ENCODE measurements at regions not wholly inside any gene's neighbourhood (a gene's known extent, or its start where the extent isn't known, plus 50 kb on each side); places are given as distances from the start of the nearest gene placed in this dataset.

GRCh38 chr6:80480421-80481157 lies 374.1 kb downstream of the BCKDHB start:
- H3K27me3 ChIP-seq (ENCODE audit: control insufficient read depth in 1 of 2, insufficient read depth in 2 of 2, low read length in 2 of 2), result no peaks in the 10 kb centered on the region
- no peaks in the 10 kb centered on the region for H3K36me3 ChIP-seq (ENCODE audit: control insufficient read depth in 2 of 2, insufficient read depth in 2 of 2, low read length in 2 of 2)
- H3K9me3 ChIP-seq (ENCODE audit: control insufficient read depth in 2 of 2, low read length in 2 of 2), result no peaks in the 10 kb centered on the region
- H3K27ac ChIP-seq (ENCODE audit: low read length), result no peak overlapping the region
- H3K4me1 ChIP-seq (ENCODE audit: control insufficient read depth, insufficient read depth, low read length), result no peaks in the 10 kb centered on the region
- H3K4me3 ChIP-seq (ENCODE audit: low read length in 2 of 2), result no peak overlapping the region
- H3K9ac ChIP-seq (ENCODE audit: low read length in 2 of 2), result no peak overlapping the region

GRCh38 chr6:80478030-80478429 lies 371.6 kb downstream of the BCKDHB start:
- no peak overlapping the region for H3K27ac ChIP-seq (ENCODE audit: low read length)
- H3K9me3 ChIP-seq (ENCODE audit: control insufficient read depth in 2 of 2, low read length in 2 of 2), result no peaks in the 10 kb centered on the region
- H3K36me3 ChIP-seq (ENCODE audit: control insufficient read depth in 2 of 2, insufficient read depth in 2 of 2, low read length in 2 of 2), result no peaks in the 10 kb centered on the region
- H3K4me3 ChIP-seq (ENCODE audit: low read length in 2 of 2), result no peak overlapping the region
- H3K9ac ChIP-seq (ENCODE audit: low read length in 2 of 2), result no peak overlapping the region
- H3K27me3 ChIP-seq (ENCODE audit: control insufficient read depth in 1 of 2, insufficient read depth in 2 of 2, low read length in 2 of 2), result no peaks in the 10 kb centered on the region
- no peaks in the 10 kb centered on the region for H3K4me1 ChIP-seq (ENCODE audit: control insufficient read depth, insufficient read depth, low read length)

GRCh38 chr6:80477591-80477990 lies 371.1 kb downstream of the BCKDHB start:
- no peaks in the 10 kb centered on the region for H3K36me3 ChIP-seq (ENCODE audit: control insufficient read depth in 2 of 2, insufficient read depth in 2 of 2, low read length in 2 of 2)
- no peaks in the 10 kb centered on the region for H3K27me3 ChIP-seq (ENCODE audit: control insufficient read depth in 1 of 2, insufficient read depth in 2 of 2, low read length in 2 of 2)
- no peak overlapping the region for H3K4me3 ChIP-seq (ENCODE audit: low read length in 2 of 2)
- H3K9me3 ChIP-seq (ENCODE audit: control insufficient read depth in 2 of 2, low read length in 2 of 2), result no peaks in the 10 kb centered on the region
- H3K4me1 ChIP-seq (ENCODE audit: control insufficient read depth, insufficient read depth, low read length), result no peaks in the 10 kb centered on the region
- no peak overlapping the region for H3K9ac ChIP-seq (ENCODE audit: low read length in 2 of 2)
- H3K27ac ChIP-seq (ENCODE audit: low read length), result no peak overlapping the region

DNA sequence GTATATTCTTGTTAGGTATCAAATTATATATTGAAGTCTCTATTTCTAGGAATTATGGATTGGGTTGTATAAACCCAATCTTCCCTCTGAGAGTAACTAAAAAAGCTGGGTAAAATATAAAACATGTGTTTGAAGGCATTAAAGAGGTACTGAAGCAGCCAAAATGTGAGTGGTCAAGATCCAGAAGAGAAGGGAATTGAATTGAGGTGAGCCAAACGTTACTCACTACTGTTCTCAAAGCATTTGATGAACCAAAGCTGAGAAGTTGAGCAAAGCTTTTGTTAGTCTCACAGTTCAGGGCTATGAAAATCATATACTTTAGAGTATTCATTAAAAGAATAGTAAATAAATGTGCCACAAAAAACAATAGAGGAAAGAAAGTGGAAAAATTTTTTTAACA lies 365.8 kb downstream of the BCKDHB start:
- no peak overlapping the region for H3K4me3 ChIP-seq (ENCODE audit: low read length in 2 of 2)
- no peak overlapping the region for H3K27ac ChIP-seq (ENCODE audit: low read length)
- no peaks in the 10 kb centered on the region for H3K9me3 ChIP-seq (ENCODE audit: control insufficient read depth in 2 of 2, low read length in 2 of 2)
- H3K9ac ChIP-seq (ENCODE audit: low read length in 2 of 2), result no peak overlapping the region
- H3K4me1 ChIP-seq (ENCODE audit: control insufficient read depth, insufficient read depth, low read length), result no peaks in the 10 kb centered on the region
- H3K36me3 ChIP-seq (ENCODE audit: control insufficient read depth in 2 of 2, insufficient read depth in 2 of 2, low read length in 2 of 2), result no peaks in the 10 kb centered on the region
- H3K27me3 ChIP-seq (ENCODE audit: control insufficient read depth in 1 of 2, insufficient read depth in 2 of 2, low read length in 2 of 2), result no peaks in the 10 kb centered on the region

DNA sequence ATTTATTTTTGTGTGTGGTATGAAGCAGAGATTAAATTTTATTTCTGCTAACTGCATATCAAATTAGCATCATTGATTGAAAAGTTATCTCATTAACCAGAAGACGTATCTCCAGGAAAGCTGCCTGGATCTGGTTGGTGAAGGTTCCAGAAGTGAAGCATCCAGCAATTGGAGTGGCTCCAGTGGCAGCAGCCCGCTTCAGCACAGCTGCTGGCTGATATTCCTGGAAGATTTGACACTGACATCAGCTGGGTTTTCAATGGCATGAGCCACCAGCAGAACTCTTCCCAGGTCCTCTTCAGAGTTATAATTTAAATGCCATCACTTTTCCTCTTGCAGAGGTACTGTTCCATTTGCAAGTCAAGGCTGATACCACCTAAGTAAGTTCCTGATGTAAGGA lies 363.5 kb downstream of the BCKDHB start:
- Histone ChIP-seq H3K27ac (ENCODE audit: low read length) (no peak overlapping the region), H3K27me3 (ENCODE audit: control insufficient read depth in 1 of 2, insufficient read depth in 2 of 2, low read length in 2 of 2) (no peaks in the 10 kb centered on the region), H3K9me3 (ENCODE audit: control insufficient read depth in 2 of 2, low read length in 2 of 2) (no peaks in the 10 kb centered on the region), H3K4me3 (ENCODE audit: low read length in 2 of 2) (no peak overlapping the region), H3K9ac (ENCODE audit: low read length in 2 of 2) (no peak overlapping the region), H3K36me3 (ENCODE audit: control insufficient read depth in 2 of 2, insufficient read depth in 2 of 2, low read length in 2 of 2) (no peaks in the 10 kb centered on the region), H3K4me1 (ENCODE audit: control insufficient read depth, insufficient read depth, low read length) (no peaks in the 10 kb centered on the region)

DNA sequence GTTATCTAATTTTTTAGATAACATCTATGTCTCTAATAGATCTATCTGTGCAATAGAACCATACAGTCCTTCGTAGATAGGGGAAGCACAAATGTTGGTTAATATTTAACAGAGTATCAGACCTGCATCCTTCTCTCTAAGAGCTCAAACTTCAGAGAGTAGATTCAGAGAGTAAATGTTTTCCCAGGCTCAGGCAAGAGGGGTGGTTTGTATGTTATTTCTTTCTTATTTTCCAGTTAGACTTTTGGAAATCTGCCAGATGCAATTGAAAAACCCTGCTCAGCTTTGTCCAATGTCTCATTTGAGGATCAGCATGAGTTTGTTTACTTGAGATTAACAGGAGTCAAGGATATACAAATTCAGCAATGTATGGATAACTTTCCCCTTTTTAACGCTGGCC lies 361.9 kb downstream of the BCKDHB start:
- no peaks in the 10 kb centered on the region for H3K9me3 ChIP-seq (ENCODE audit: control insufficient read depth in 2 of 2, low read length in 2 of 2)
- H3K4me3 ChIP-seq (ENCODE audit: low read length in 2 of 2), result no peak overlapping the region

DNA sequence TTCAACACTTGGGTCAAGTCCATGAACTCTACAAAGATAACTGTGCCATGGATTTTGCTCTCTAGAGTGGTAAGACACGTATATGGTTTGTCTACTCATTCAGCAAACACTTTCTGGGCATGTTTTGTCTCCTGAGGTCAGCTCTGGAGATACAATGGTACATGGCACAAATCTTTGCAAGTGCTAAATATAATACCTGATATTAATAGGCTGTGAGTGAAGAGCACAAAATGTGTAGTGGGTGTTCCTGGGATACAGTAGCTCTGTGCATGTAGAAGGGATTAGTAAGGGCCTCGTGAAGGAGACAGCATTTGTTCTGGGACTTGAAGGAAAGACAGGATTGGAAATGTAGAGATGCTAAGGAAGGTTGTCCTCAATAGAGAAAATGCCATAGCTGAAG lies 360.9 kb downstream of the BCKDHB start:
- H3K4me1 ChIP-seq (ENCODE audit: control insufficient read depth, insufficient read depth, low read length), result no peaks in the 10 kb centered on the region

More for the DNA sequence above, 361.9 kb downstream of the BCKDHB start:
- Histone ChIP-seq H3K27ac (ENCODE audit: low read length) (no peak overlapping the region), H3K36me3 (ENCODE audit: control insufficient read depth in 2 of 2, insufficient read depth in 2 of 2, low read length in 2 of 2) (no peaks in the 10 kb centered on the region), H3K27me3 (ENCODE audit: control insufficient read depth in 1 of 2, insufficient read depth in 2 of 2, low read length in 2 of 2) (no peaks in the 10 kb centered on the region), H3K4me1 (ENCODE audit: control insufficient read depth, insufficient read depth, low read length) (no peaks in the 10 kb centered on the region), H3K9ac (ENCODE audit: low read length in 2 of 2) (no peak overlapping the region)

DNA sequence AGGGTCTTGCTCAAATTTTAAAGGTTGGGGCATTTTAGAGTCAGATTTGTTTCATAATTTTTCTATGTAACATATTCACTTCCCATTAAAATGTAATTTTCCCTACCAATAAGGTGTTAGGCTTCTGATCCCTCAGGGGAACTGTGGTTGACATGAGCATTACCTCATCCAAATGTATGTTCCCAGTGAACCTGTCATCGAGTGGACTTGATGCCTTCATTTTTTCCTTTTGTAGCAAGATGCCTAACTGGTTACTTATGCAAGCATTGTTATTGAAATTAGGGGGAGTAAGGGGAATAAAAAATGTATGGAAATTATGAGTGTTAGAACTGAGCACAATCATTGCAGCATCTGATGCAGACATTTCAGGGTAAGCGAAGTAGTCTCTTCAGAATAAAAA lies 360.5 kb downstream of the BCKDHB start:
- H3K27ac ChIP-seq (ENCODE audit: low read length), result no peak overlapping the region
- no peaks in the 10 kb centered on the region for H3K9me3 ChIP-seq (ENCODE audit: control insufficient read depth in 2 of 2, low read length in 2 of 2)
- no peak overlapping the region for H3K4me3 ChIP-seq (ENCODE audit: low read length in 2 of 2)
- no peaks in the 10 kb centered on the region for H3K36me3 ChIP-seq (ENCODE audit: control insufficient read depth in 2 of 2, insufficient read depth in 2 of 2, low read length in 2 of 2)
- no peaks in the 10 kb centered on the region for H3K4me1 ChIP-seq (ENCODE audit: control insufficient read depth, insufficient read depth, low read length)
- no peaks in the 10 kb centered on the region for H3K27me3 ChIP-seq (ENCODE audit: control insufficient read depth in 1 of 2, insufficient read depth in 2 of 2, low read length in 2 of 2)
- H3K9ac ChIP-seq (ENCODE audit: low read length in 2 of 2), result no peak overlapping the region

More for the DNA sequence above, 360.9 kb downstream of the BCKDHB start:
- Histone ChIP-seq H3K27ac (ENCODE audit: low read length) (no peak overlapping the region), H3K27me3 (ENCODE audit: control insufficient read depth in 1 of 2, insufficient read depth in 2 of 2, low read length in 2 of 2) (no peaks in the 10 kb centered on the region), H3K36me3 (ENCODE audit: control insufficient read depth in 2 of 2, insufficient read depth in 2 of 2, low read length in 2 of 2) (no peaks in the 10 kb centered on the region), H3K4me3 (ENCODE audit: low read length in 2 of 2) (no peak overlapping the region), H3K9ac (ENCODE audit: low read length in 2 of 2) (no peak overlapping the region), H3K9me3 (ENCODE audit: control insufficient read depth in 2 of 2, low read length in 2 of 2) (no peaks in the 10 kb centered on the region)

DNA sequence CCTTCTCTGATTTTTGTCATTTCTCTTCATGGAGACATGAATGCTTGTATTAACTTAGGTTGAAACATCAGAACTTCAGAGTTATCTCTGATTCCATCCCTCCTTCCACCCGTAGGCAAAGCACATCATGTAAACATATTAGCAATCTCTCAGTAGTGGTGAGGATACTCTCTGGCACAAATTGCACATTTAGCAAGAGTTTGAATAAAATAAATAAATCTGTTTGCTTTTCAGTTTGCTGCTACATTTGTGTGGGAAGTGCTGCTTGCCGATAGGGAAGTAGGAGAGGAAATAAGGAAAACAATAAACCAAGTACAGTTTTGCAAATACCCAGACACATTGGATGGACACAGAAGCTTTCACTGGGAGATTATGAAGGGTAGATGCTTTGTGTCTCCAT lies 359.0 kb downstream of the BCKDHB start:
- Histone ChIP-seq H3K9ac (ENCODE audit: low read length in 2 of 2) (no peak overlapping the region), H3K4me1 (ENCODE audit: control insufficient read depth, insufficient read depth, low read length) (no peaks in the 10 kb centered on the region), H3K27ac (ENCODE audit: low read length) (no peak overlapping the region), H3K27me3 (ENCODE audit: control insufficient read depth in 1 of 2, insufficient read depth in 2 of 2, low read length in 2 of 2) (no peaks in the 10 kb centered on the region), H3K36me3 (ENCODE audit: control insufficient read depth in 2 of 2, insufficient read depth in 2 of 2, low read length in 2 of 2) (no peaks in the 10 kb centered on the region), H3K4me3 (ENCODE audit: low read length in 2 of 2) (no peak overlapping the region), H3K9me3 (ENCODE audit: control insufficient read depth in 2 of 2, low read length in 2 of 2) (no peaks in the 10 kb centered on the region)

DNA sequence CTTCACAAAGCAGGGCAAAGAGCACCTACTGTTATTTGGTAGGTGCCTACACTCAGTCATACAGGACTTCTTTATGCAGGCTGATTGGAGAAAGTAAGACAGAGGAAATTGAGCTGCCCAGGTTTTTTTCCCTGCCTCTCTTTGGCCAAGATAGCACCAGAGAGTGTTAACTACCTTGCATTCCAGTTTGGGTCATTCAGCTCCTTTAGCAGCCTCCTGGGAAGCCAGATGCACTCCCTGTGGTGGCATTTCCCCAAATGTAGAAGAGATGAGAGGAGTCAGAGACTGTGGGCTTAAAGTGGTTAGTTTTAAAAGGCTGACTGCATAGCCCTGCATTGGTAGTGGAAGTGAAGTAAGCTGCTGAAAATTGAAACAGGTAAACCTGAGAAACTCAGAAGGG lies 358.4 kb downstream of the BCKDHB start:
- no peaks in the 10 kb centered on the region for H3K9me3 ChIP-seq (ENCODE audit: control insufficient read depth in 2 of 2, low read length in 2 of 2)
- no peak overlapping the region for H3K9ac ChIP-seq (ENCODE audit: low read length in 2 of 2)
- H3K27me3 ChIP-seq (ENCODE audit: control insufficient read depth in 1 of 2, insufficient read depth in 2 of 2, low read length in 2 of 2), result no peaks in the 10 kb centered on the region
- H3K4me3 ChIP-seq (ENCODE audit: low read length in 2 of 2), result no peak overlapping the region
- no peak overlapping the region for H3K27ac ChIP-seq (ENCODE audit: low read length)
- no peaks in the 10 kb centered on the region for H3K36me3 ChIP-seq (ENCODE audit: control insufficient read depth in 2 of 2, insufficient read depth in 2 of 2, low read length in 2 of 2)
- no peaks in the 10 kb centered on the region for H3K4me1 ChIP-seq (ENCODE audit: control insufficient read depth, insufficient read depth, low read length)

DNA sequence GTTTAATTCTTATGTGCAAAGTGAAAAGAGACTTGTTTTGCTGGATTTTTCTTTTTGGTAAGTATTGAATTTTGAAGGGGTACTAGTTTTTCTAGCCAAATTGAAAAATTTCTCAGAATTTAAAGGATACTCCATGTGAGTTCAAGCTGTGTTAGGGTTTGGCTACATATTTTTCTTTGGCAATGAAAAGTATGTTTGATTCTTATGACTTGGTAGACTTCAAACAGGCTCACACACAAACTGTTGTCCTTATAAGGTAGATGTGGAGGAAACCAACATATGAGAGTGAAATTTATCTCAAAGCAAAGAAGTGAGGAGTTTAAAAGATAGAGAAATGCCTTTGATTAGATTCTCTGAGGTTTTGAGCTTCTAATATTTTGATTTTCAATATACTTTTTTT lies 356.7 kb downstream of the BCKDHB start:
- Histone ChIP-seq H3K4me1 (ENCODE audit: control insufficient read depth, insufficient read depth, low read length) (no peaks in the 10 kb centered on the region), H3K27me3 (ENCODE audit: control insufficient read depth in 1 of 2, insufficient read depth in 2 of 2, low read length in 2 of 2) (no peaks in the 10 kb centered on the region), H3K9me3 (ENCODE audit: control insufficient read depth in 2 of 2, low read length in 2 of 2) (no peaks in the 10 kb centered on the region), H3K27ac (ENCODE audit: low read length) (no peak overlapping the region), H3K4me3 (ENCODE audit: low read length in 2 of 2) (no peak overlapping the region), H3K9ac (ENCODE audit: low read length in 2 of 2) (no peak overlapping the region), H3K36me3 (ENCODE audit: control insufficient read depth in 2 of 2, insufficient read depth in 2 of 2, low read length in 2 of 2) (no peaks in the 10 kb centered on the region)
